BJ (cell line): ENCODE measurements at regions not wholly inside any gene's neighbourhood (a gene's known extent, or its start where the extent isn't known, plus 50 kb on each side); places are given as distances from the start of the nearest gene placed in this dataset.

Experiments
- CTCF ChIA-PET: fragments of 350-600 bp; formaldehyde crosslinking; extraction: SDS; loops from one replicate; lab custom pipeline; 2021; ENCODE audit warnings: antibody characterized with exemption, inconsistent platforms; lab: Yijun Ruan, JAX
- POLR2A ChIA-PET: fragments of 300-600 bp; sonication (Branson Sonifier 250); formaldehyde crosslinking; extraction: SDS; loops from one replicate; lab custom pipeline; 2021; ENCODE audit warnings: antibody characterized with exemption; lab: Charles Lee
- DNase-seq: peaks from one replicate; pipeline ENCODE4 v3.0.0-alpha.2; 2011; ENCODE audit warnings: low read depth
- H3K27me3 ChIP-seq: 2 replicates; pipeline ENCODE4 v1.6.0; 2011; ENCODE audit warnings: low read length; ENCODE audit not compliant: control insufficient read depth, insufficient read depth
- H3K36me3 ChIP-seq: 2 replicates; pipeline ENCODE4 v1.5.1; 2011; ENCODE audit warnings: low read length; ENCODE audit not compliant: control insufficient read depth, insufficient read depth
- H3K4me3 ChIP-seq: 2 replicates; pipeline ENCODE4 v1.5.1; 2011; ENCODE audit warnings: low read depth, mild to moderate bottlenecking, control low read depth, low read length
- CTCF ChIP-seq: IDR thresholded peaks from 2 replicates; pipeline ENCODE4 v1.5.1; 2011; ENCODE audit warnings: low read depth, mild to moderate bottlenecking, control low read depth, inconsistent platforms, low read length, moderate library complexity; ENCODE audit not compliant: insufficient read depth

GRCh38 chr14:66312451-66312850, 173.7 kb upstream of the CCDC196 start:
- H3K4me3 ChIP-seq, result no peak overlapping the region
- H3K27me3 ChIP-seq, result no peaks in the 10 kb centered on the region
- DNase-seq, result no peak
- no peak for TF ChIP-seq CTCF
- ChIA-PET CTCF (no interaction called here), POLR2A (no interaction called here)
- H3K36me3 ChIP-seq, result no peaks in the 10 kb centered on the region

- TF ChIP-seq CTCF, result no peak
- CTCF ChIA-PET, result no interaction called here
- DNase-seq, result no peak
These were observed 171.1 kb upstream of the CCDC196 start for GRCh38 chr14:66315098-66315497.

GRCh38 chr14:66315548-66315947, 170.6 kb upstream of the CCDC196 start:
- no peak for DNase-seq
- Histone ChIP-seq H3K4me3 (no peak overlapping the region), H3K27me3 (no peaks in the 10 kb centered on the region), H3K36me3 (no peaks in the 10 kb centered on the region)
- POLR2A ChIA-PET, result no interaction called here
- CTCF ChIA-PET, result no interaction called here
- no peak for TF ChIP-seq CTCF

More at GRCh38 chr14:66315098-66315497, 171.1 kb upstream of the CCDC196 start:
- Histone ChIP-seq H3K36me3 (no peaks in the 10 kb centered on the region), H3K4me3 (no peak overlapping the region), H3K27me3 (no peaks in the 10 kb centered on the region)
- POLR2A ChIA-PET, result no interaction called here

GRCh38 chr14:66322564-66322963, 163.6 kb upstream of the CCDC196 start:
- no peak for DNase-seq
- Histone ChIP-seq H3K27me3 (no peaks in the 10 kb centered on the region), H3K36me3 (no peaks in the 10 kb centered on the region), H3K4me3 (no peak overlapping the region)
- ChIA-PET POLR2A (no interaction called here), CTCF (interaction anchor here (0.6 kb wide), 1 partner anchor 731 kb away, joined by 4 read pairs; no protein-coding TSS in a partner anchor)
- TF ChIP-seq CTCF, result no peak

- POLR2A ChIA-PET, result no interaction called here
- no peak for DNase-seq
- H3K36me3 ChIP-seq, result no peaks in the 10 kb centered on the region
- H3K27me3 ChIP-seq, result no peaks in the 10 kb centered on the region
- CTCF ChIA-PET, result no interaction called here
- TF ChIP-seq CTCF, result no peak
- no peak overlapping the region for H3K4me3 ChIP-seq
These were observed 155.9 kb upstream of the CCDC196 start for GRCh38 chr14:66330228-66330627.
